Chondrocyte (in vitro differentiated cells): ENCODE measurements at regions not wholly inside any gene's neighbourhood (a gene's known extent, or its start where the extent isn't known, plus 50 kb on each side); places are given as distances from the start of the nearest gene placed in this dataset.
"Not testable (repeated sequence)": the region's sequence is repeated elsewhere in the genome, so short reads cannot be mapped to it uniquely, and the experiment has no call there.

Source experiments
- DNase-seq: peaks from one replicate; pipeline ENCODE4 v3.0.0; 2021; ENCODE audit warnings: mixed read lengths, low spot score
- H3K27ac Mint-ChIP-seq: one replicate; pipeline ENCODE4 v1.8.0; 2021; ENCODE audit warnings: mild to moderate bottlenecking, moderate library complexity, mixed read lengths; ENCODE audit not compliant: unreplicated experiment
- H3K27me3 Mint-ChIP-seq: 2 replicates; pipeline ENCODE4 v1.8.0; 2021; ENCODE audit warnings: low read depth, mixed read lengths
- H3K36me3 Mint-ChIP-seq: 2 replicates; pipeline ENCODE4 v1.8.0; 2021; ENCODE audit warnings: low read depth, mixed read lengths
- H3K4me1 Mint-ChIP-seq: 2 replicates; pipeline ENCODE4 v1.8.0; 2021; ENCODE audit warnings: low read depth, mild to moderate bottlenecking, mixed read lengths
- H3K4me3 Mint-ChIP-seq: one replicate; pipeline ENCODE4 v1.8.0; 2021; ENCODE audit warnings: mild to moderate bottlenecking, moderate library complexity, mixed read lengths; ENCODE audit not compliant: unreplicated experiment
- H3K9me3 Mint-ChIP-seq: 2 replicates; pipeline ENCODE4 v1.8.0; 2021; ENCODE audit warnings: low read depth, mixed read lengths
- CTCF ChIP-seq: fragments of 200-600 bp; sonication (generic); IDR thresholded peaks from 2 replicates; pipeline ENCODE4 v1.5.0; 2021; ENCODE audit warnings: antibody characterized with exemption, mild to moderate bottlenecking, moderate library complexity

- peaks cover 2% of the 10 kb centered on the region for H3K27me3 Mint-ChIP-seq
- DNase-seq: no peak
- no peaks in the 10 kb centered on the region for H3K4me1 Mint-ChIP-seq
Observed at GRCh38 chr3:67937498-67938118, 283.2 kb upstream of the SUCLG2 start.

GRCh38 chr3:67930394-67930793 is 276.0 kb upstream of the SUCLG2 start:
- not testable (repeated sequence) for H3K27ac Mint-ChIP-seq, H3K36me3 Mint-ChIP-seq, H3K4me3 Mint-ChIP-seq, H3K9me3 Mint-ChIP-seq, H3K27me3 Mint-ChIP-seq, DNase-seq, H3K4me1 Mint-ChIP-seq

More at GRCh38 chr3:67937498-67938118, 283.2 kb upstream of the SUCLG2 start:
- no peak for TF ChIP-seq CTCF
- Mint-ChIP-seq H3K9me3 (peaks cover 11% of the 10 kb centered on the region), H3K27ac (no peak overlapping the region), H3K4me3 (no peak overlapping the region), H3K36me3 (no peaks in the 10 kb centered on the region)

GRCh38 chr3:67923796-67924195 is 269.4 kb upstream of the SUCLG2 start:
- H3K36me3 Mint-ChIP-seq: no peaks in the 10 kb centered on the region
- no peak for TF ChIP-seq CTCF
- peaks cover 6% of the 10 kb centered on the region for H3K9me3 Mint-ChIP-seq
- no peak overlapping the region for H3K4me3 Mint-ChIP-seq
- H3K27ac Mint-ChIP-seq: no peak overlapping the region
- DNase-seq: no peak
- no peaks in the 10 kb centered on the region for H3K4me1 Mint-ChIP-seq
- peaks cover 9% of the 10 kb centered on the region for H3K27me3 Mint-ChIP-seq

GRCh38 chr3:67920969-67921368 is 266.6 kb upstream of the SUCLG2 start:
- Mint-ChIP-seq H3K4me3 (no peak overlapping the region), H3K27ac (no peak overlapping the region), H3K36me3 (no peaks in the 10 kb centered on the region), H3K4me1 (no peaks in the 10 kb centered on the region), H3K27me3 (peaks cover 5% of the 10 kb centered on the region), H3K9me3 (peaks cover 6% of the 10 kb centered on the region)
- no peak for TF ChIP-seq CTCF
- no peak for DNase-seq

- DNase-seq: no peak
- no peak for TF ChIP-seq CTCF
- H3K36me3 Mint-ChIP-seq: no peaks in the 10 kb centered on the region
- H3K27ac Mint-ChIP-seq: no peak overlapping the region
- H3K4me3 Mint-ChIP-seq: no peak overlapping the region
- peaks cover 3% of the 10 kb centered on the region for H3K9me3 Mint-ChIP-seq
- peaks cover 5% of the 10 kb centered on the region for H3K27me3 Mint-ChIP-seq
- H3K4me1 Mint-ChIP-seq: no peaks in the 10 kb centered on the region
Observed at GRCh38 chr3:67920311-67920710, 265.9 kb upstream of the SUCLG2 start.

GRCh38 chr3:67916353-67916752 is 261.9 kb upstream of the SUCLG2 start:
- TF ChIP-seq CTCF: no peak
- DNase-seq: no peak
- Mint-ChIP-seq H3K36me3 (no peaks in the 10 kb centered on the region), H3K4me1 (no peaks in the 10 kb centered on the region), H3K27me3 (peaks cover 6% of the 10 kb centered on the region), H3K4me3 (no peak overlapping the region), H3K27ac (no peak overlapping the region), H3K9me3 (peaks cover 2% of the 10 kb centered on the region)
